DOHH2 (cell line): ENCODE measurements at regions not wholly inside any gene's neighbourhood (a gene's known extent, or its start where the extent isn't known, plus 50 kb on each side); places are given as distances from the start of the nearest gene placed in this dataset.

Experiments used
- H3F3A ChIP-seq: fragments of 200-600 bp; sonication (generic), shearing (Covaris generic); 2 replicates; pipeline ENCODE4 v1.6.0; 2016; ENCODE audit warnings: antibody characterized with exemption, mild to moderate bottlenecking; ENCODE audit not compliant: control insufficient read depth, insufficient read depth
- H3K27ac ChIP-seq: fragments of 200-600 bp; sonication (generic); 2 replicates; pipeline ENCODE4 v1.5.1; 2014; ENCODE audit warnings: low read depth, mild to moderate bottlenecking, low read length, moderate library complexity
- H3K27me3 ChIP-seq: fragments of 200-600 bp; sonication (generic); 2 replicates; pipeline ENCODE4 v1.6.1; 2014; ENCODE audit warnings: mild to moderate bottlenecking, low read length, mixed read lengths; ENCODE audit not compliant: control insufficient read depth
- H3K36me3 ChIP-seq: fragments of 200-600 bp; sonication (generic); 2 replicates; pipeline ENCODE4 v1.6.1; 2014; ENCODE audit warnings: mild to moderate bottlenecking, low read length, moderate library complexity, mixed read lengths; ENCODE audit not compliant: control insufficient read depth
- H3K4me1 ChIP-seq: fragments of 200-600 bp; sonication (generic); 2 replicates; pipeline ENCODE4 v1.6.1; 2014; ENCODE audit warnings: mild to moderate bottlenecking, low read length, mixed read lengths; ENCODE audit not compliant: control insufficient read depth
- H3K4me2 ChIP-seq: fragments of 200-600 bp; sonication (generic); 2 replicates; pipeline ENCODE4 v1.6.0; 2014; ENCODE audit warnings: mild to moderate bottlenecking, low read length, moderate library complexity
- H3K4me3 ChIP-seq: fragments of 200-600 bp; sonication (generic); 2 replicates; pipeline ENCODE4 v1.5.1; 2014; ENCODE audit warnings: mild to moderate bottlenecking, low read length, mixed read lengths
- H3K79me2 ChIP-seq: fragments of 200-600 bp; sonication (generic); 2 replicates; pipeline ENCODE4 v1.6.1; 2014; ENCODE audit warnings: mild to moderate bottlenecking, low read length, mixed read lengths; ENCODE audit not compliant: control insufficient read depth
- H3K9me2 ChIP-seq: fragments of 200-600 bp; sonication (generic); replicated peaks from 2 replicates; pipeline ENCODE4 v1.6.1; 2014; ENCODE audit warnings: mild to moderate bottlenecking, low read length, mixed read lengths; ENCODE audit not compliant: control insufficient read depth
- H3K9me3 ChIP-seq: fragments of 200-600 bp; sonication (generic); 2 replicates; pipeline ENCODE4 v1.6.1; 2014; ENCODE audit warnings: antibody characterized with exemption, low read length, mixed read lengths; ENCODE audit not compliant: control insufficient read depth, insufficient read depth
- H4K20me1 ChIP-seq: fragments of 200-600 bp; sonication (generic); 2 replicates; pipeline ENCODE4 v1.6.0; 2014; ENCODE audit warnings: low read depth, mild to moderate bottlenecking, antibody characterized with exemption, low read length, moderate library complexity; ENCODE audit not compliant: control insufficient read depth, insufficient read depth
- CTCF ChIP-seq: fragments of 200-600 bp; sonication (generic); IDR thresholded peaks from one replicate; pipeline ENCODE4 v1.5.1; 2014; ENCODE audit warnings: antibody characterized with exemption, mild to moderate bottlenecking, low read depth, low read length; ENCODE audit not compliant: poor library complexity, severe bottlenecking
- EZH2phosphoT487 ChIP-seq: fragments of 200-600 bp; sonication (generic); IDR thresholded peaks from 2 replicates; pipeline ENCODE4 v1.6.1; 2017; ENCODE audit warnings: borderline replicate concordance, mild to moderate bottlenecking, antibody characterized with exemption, low read length, moderate library complexity, mixed read lengths

- Histone ChIP-seq H3K36me3 (peaks cover 45% of the 10 kb centered on the region), H3K79me2 (peaks cover 61% of the 10 kb centered on the region), H3K4me3 (peak overlapping the region; percentile 94), H3K9me3 (no peaks in the 10 kb centered on the region), H3K4me2 (peak overlapping the region; percentile 89), H3K27ac (peak overlapping the region; percentile 99), H3K27me3 (no peaks in the 10 kb centered on the region), H3K9me2 (no peaks in the 10 kb centered on the region), H3F3A (peaks cover 30% of the 10 kb centered on the region), H3K4me1 (peaks cover 88% of the 10 kb centered on the region), H4K20me1 (no peaks in the 10 kb centered on the region)
- TF ChIP-seq CTCF, result no peak
- TF ChIP-seq EZH2phosphoT487, result no peak
Observed at GRCh38 chrX:120755066-120755846, 120.4 kb downstream of the CT47B1 start.

GRCh38 chrX:120753413-120754251, 122.0 kb downstream of the CT47B1 start:
- Histone ChIP-seq H3K27me3 (no peaks in the 10 kb centered on the region), H3K4me3 (peak overlapping the region; percentile 94), H4K20me1 (no peaks in the 10 kb centered on the region), H3F3A (peaks cover 39% of the 10 kb centered on the region), H3K4me2 (peak overlapping the region; percentile 89), H3K27ac (peak overlapping the region; percentile 99), H3K9me2 (no peaks in the 10 kb centered on the region), H3K4me1 (peaks cover 86% of the 10 kb centered on the region), H3K36me3 (peaks cover 39% of the 10 kb centered on the region), H3K79me2 (peaks cover 60% of the 10 kb centered on the region), H3K9me3 (no peaks in the 10 kb centered on the region)
- no peak for TF ChIP-seq EZH2phosphoT487

GRCh38 chrX:120752431-120753082, 122.7 kb upstream of the C1GALT1C1 start:
- Histone ChIP-seq H3K4me2 (peak overlapping the region; percentile 89), H3K36me3 (peaks cover 30% of the 10 kb centered on the region), H3K27me3 (no peaks in the 10 kb centered on the region), H3K4me1 (peaks cover 86% of the 10 kb centered on the region), H3K4me3 (peak overlapping the region; percentile 94), H3F3A (peaks cover 39% of the 10 kb centered on the region), H3K9me3 (no peaks in the 10 kb centered on the region), H3K79me2 (peaks cover 49% of the 10 kb centered on the region), H3K9me2 (no peaks in the 10 kb centered on the region), H4K20me1 (no peaks in the 10 kb centered on the region), H3K27ac (peak overlapping the region; percentile 99)
- no peak for TF ChIP-seq EZH2phosphoT487
- no peak for TF ChIP-seq CTCF
